OCI-M1 (cell line): ENCODE measurements at regions not wholly inside any gene's neighbourhood (a gene's known extent, or its start where the extent isn't known, plus 50 kb on each side); places are given as distances from the start of the nearest gene placed in this dataset.
"Not testable (repeated sequence)": the region's sequence is repeated elsewhere in the genome, so short reads cannot be mapped to it uniquely, and the experiment has no call there.

Source experiments
- DNase-seq: peaks from one replicate; lab custom pipeline; 2025; lab: John Stamatoyannopoulos, UW

DNA sequence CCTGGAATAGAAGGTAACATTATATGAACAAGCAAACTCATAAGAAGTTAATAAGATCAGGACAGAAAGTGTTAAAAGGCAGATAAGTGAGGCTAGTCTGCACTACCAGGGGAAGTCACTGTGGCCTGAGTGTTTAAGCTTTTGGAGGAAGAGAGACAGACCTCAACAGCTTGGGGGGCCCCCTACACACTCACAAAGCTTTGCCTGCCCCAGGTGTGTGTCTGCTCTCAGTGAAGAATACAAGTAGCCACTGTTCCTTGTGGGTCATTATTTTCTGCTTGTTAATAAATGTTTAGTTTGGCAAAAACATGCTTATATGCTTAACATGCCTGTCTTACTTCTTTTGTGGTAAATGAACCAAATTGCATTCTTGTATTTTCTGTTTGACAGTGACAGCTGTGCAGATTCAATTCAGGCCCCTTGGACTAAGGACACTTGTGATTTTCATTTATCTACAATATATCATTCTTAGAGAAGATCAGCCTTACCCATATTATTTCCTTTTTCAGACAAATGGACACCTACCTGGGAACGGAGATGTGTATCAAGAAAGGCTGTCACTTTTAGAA lies 50.7 kb upstream of the C12orf71 start:
- DNase-seq, result no peak

- DNase-seq, result no peak
Observed at GRCh38 chr12:27140478-27140969, 58.1 kb upstream of the C12orf71 start.

- DNase-seq, result peak; percentile 89
Observed at GRCh38 chr12:27142101-27142721, 59.8 kb upstream of the C12orf71 start.

GRCh38 chr12:27143256-27144069 lies 61.1 kb upstream of the C12orf71 start:
- peak; percentile 79 for DNase-seq

DNA sequence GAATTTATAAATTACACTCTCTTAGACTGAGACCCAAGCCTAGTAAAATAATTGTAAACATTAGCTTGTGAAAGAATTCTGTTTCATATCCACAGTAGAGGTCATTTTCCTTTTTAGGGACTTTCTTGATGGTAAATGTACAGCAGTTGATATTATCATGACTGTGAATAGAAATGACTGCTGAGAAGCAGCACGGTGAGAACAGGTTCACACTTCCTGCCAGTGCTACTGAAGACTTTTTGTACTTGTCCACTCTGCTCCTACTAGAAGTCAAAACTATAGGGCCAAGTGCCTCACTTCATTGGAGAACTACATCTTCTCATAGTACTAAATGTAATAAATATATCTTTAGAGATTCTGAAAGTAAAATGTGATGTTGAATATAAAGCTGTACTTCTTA lies 63.3 kb upstream of the C12orf71 start:
- DNase-seq, result not testable (repeated sequence)

- no peak for DNase-seq
Observed at GRCh38 chr12:27148373-27148772, 66.0 kb upstream of the C12orf71 start.

- no peak for DNase-seq
Observed at GRCh38 chr12:27148791-27149190, 66.4 kb upstream of the C12orf71 start.

- no peak for DNase-seq
Observed at GRCh38 chr12:27151479-27151878, 69.1 kb upstream of the C12orf71 start.

DNA sequence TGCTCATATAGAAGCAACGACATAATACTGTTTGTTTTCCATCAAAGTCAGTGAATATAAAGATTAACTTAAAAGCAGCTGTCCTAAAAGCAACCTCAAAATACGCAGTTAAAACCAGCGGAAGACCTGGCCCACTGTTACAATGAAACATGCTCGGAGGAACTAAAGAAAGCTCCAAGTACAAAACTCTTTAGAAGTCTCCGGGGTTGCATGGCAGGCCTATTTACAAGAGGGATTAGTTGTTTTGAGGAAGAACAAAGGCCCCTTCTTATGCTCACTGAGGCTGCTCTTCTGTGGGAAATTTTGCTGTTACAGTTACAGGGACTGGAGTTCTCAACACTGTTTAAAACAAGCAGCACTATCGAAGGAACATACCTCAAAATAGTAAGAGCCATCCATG lies 75.9 kb upstream of the C12orf71 start:
- no peak for DNase-seq

- DNase-seq, result no peak
Observed at GRCh38 chr12:27161458-27162228, 79.3 kb upstream of the C12orf71 start.

GRCh38 chr12:27162229-27162537 lies 79.8 kb upstream of the C12orf71 start:
- DNase-seq, result no peak

DNA sequence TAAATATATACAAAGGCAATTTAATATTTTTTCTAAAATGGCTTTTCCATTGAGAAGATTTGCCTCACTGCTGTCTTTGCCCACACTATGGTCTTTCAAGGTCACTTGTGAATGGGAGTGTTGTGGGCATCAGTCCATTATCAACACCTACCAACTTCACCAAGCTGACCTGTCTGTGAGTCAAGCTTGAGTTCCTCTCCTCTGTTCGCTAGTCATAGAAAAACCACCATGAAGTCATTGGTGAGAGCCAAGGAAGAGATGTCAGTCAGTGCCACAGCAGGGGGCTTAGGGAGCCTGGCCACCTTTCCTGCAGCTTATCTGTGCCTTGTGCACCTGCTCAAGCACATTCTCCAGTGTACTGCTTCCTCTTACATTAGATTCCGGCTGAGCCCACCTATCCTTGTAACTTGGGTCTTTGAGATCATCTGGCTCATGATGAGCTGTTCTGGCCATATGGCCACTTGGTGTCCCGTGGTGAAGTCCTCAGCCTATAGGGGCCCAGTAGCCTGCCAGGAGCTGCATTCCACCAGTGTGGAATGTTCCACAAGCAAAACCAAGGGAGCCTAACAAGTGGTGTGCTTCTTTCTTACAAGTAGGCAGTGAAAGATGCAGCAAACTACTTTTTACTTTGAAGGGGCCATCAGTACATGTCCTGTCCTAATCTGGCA lies 80.8 kb upstream of the C12orf71 start:
- DNase-seq, result no peak

- no peak for DNase-seq
Observed at GRCh38 chr12:27163894-27164293, 80.2 kb upstream of the STK38L start.

DNA sequence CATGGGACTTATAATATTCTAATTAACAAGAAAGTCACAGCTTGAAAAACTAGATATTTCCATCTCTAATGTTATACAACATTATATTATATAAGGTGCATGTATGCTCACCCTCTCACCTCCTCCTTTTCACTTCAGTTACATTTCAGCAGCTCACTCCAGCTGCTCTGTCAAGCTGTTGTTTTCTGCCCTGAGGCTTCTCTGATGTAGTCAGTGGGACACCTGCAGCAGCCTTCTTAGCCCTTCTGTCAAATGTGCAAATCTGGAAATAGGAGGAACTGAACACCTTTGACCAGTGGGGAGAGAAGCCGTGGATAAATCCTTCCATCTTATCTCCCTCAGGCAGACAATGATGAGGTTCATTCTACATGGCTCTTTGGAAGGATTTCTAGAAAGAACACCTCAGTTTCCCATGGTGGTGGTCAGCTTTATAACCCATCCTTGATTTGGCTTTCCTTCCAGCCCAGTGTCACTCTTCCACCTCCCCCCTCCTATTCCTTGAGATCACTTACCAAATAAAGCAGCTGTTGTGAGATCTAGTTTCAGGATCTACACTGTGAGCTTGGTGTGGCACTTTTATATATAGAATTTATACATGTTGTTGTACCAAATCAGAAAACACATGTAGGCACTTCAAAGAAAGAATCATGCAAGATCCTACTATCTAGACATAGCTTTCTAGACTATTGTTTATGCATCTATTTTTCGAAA lies 79.6 kb upstream of the STK38L start:
- DNase-seq, result no peak

DNA sequence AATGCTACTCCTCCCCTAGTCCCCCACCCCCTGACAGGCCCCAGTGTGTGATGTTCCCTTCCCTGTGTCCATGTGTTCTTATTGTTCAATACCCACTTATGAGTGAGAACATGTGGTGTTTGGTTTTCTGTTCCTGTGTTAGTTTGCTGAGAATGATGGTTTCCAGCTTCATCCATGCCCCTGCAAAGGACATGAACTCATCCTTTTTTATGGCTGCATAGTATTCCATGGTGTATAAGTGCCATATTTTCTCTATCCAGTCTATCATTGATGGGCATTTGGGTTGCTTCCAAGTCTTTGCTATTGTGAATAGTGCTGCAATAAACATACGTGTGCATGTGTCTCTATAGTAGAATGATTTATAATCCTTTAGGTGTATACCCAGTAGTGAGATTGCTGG lies 78.1 kb upstream of the STK38L start:
- not testable (repeated sequence) for DNase-seq

DNA sequence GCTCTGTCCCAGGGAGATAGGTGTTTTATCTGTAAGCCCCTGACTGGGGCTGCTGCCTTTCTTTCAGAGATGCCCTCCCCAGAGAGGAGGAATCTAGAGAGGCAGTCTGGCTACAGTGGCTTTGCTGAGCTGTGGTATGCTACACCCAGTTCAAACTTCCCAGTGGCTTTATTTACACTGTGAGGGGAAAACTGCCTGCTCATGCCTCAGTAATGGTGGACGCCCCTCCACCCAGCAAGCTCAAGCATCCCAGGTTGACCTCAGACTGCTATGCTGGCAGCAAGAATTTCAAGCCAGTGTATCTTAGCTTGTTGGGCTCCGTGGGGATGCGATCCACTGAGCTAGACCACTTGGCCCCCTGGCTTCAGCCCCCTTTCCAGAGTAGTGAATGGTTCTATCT lies 72.6 kb upstream of the STK38L start:
- not testable (repeated sequence) for DNase-seq

DNA sequence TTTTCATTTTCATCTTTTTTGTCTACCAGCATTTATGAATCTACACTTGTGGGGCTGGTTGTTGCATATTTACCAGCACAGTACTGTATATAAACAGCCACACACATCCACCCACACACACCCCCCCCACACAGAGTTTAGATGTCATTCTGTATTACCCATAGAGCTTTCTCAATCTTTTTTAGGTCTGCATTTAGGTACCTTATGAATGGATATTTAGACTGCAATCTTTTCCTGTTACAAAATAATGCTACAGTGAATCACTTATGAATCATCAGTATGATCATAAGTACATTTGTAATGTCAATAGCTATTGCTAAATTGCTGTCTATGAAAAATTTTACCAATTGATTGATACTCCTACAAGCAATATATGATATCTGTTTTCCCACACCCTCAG lies 67.3 kb upstream of the STK38L start:
- DNase-seq, result no peak

DNA sequence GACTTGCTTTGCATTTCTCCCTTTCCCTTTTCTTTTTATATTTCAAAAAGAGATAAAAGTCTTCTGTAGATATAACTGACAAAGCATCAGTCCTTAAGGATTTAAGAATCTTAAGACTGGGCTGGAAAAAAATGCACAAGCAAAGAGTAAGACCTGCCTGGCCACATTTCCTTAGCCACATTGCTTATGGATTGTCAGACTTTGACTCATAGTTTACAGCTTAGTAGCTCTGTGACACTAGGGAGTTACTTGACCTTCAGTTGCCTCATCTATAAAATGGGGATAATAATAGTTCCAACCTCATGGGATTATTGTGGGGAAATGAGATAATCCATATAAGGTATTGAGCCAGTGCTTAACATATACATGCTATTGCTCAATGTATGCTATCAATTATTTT lies 66.4 kb upstream of the STK38L start:
- no peak for DNase-seq

DNA sequence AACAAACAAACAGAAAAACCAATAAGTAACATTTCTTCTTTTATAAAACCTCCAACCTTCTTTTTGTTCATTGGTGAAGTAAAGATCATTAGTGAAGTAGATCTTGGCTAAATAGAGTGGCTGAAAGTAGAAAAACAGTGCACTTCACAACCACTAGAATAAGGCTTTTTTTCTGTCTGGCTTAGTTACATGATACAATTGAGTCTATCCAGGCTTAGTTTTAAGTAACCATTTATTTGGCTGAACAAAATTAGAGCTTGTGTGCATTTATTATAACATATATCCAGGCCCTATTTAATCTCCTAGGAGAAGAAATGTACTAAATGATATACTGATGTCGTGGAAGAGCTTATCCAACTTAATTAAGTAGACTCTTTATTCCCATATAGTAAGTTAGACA lies 65.8 kb upstream of the STK38L start:
- DNase-seq, result no peak

DNA sequence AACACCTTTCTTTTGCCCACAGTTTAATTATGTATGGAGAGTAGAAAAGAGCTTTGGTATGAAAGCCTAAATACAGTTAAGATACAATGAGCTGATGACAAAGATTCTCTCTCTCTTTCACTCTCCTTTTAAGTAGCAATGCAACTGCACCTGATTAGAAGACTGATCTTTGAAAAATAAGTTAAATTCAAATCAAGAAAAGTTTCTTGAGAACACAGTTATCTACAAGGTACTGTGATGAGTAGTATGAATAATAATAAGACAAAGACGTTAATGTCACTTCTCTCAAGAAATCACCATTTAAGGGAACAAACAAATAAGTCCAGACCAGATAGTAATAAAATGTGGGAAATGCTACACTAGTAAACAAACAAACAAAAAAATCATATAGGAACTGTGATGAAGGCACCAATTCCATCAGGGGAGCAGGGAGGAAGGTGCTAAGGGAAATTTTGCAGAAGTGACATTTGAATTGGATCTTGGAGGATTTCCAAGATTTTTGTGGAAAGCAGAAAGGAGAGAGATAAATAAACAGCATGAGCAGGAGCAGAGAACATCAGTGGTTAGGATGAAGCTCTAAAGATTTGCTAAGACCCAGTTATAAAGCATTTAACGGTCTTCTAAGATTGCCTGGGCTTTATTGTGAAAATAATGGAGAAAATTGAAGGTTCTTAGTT lies 65.2 kb upstream of the STK38L start:
- peak; percentile 51 for DNase-seq
